ENCODE measurements at regions not wholly inside any gene's neighbourhood (a gene's known extent, or its start where the extent isn't known, plus 50 kb on each side); places are given as distances from the start of the nearest gene placed in this dataset.
"Not testable (repeated sequence)": the region's sequence is repeated elsewhere in the genome, so short reads cannot be mapped to it uniquely, and the experiment has no call there.

DNA sequence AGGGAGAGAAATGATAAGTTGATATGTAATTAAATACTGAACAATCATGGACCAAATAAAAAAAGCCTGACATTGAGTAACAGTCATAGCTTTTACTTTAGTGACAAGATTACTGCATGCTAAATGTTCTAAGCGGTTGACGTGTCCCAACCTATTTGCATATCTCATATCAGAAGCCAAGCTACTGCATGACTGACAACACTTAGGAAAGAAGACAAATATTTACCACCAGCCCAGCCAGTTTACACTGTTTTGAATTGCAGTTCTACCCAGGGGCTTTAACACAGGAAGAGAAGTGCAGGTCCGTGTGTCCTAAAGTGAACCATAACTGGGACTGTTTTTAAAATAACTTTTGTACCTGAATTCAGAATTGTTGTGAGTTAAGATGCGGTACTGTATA lies 219.9 kb downstream of the PRDM9 start:
- DNase-seq: peak; percentile 81

DNA sequence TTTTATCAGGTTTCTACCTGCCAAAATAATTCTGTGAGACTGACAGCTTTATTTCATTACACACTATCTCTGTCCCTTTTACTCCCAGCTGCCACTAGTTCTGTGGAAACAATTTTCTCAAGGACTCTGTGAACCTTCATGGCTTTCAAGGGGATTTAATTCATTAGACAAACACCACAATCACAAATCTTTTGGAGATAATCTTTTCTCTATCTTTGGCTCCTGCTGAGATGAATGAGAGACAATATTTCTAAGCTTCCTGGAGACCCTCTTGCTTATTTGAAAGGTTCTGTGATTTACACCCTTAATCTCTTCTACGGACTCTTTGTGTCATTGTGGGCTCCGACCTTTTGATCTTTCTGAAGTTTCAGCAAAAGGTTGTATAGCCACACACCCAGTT lies 222.6 kb downstream of the PRDM9 start:
- no peak for DNase-seq

DNA sequence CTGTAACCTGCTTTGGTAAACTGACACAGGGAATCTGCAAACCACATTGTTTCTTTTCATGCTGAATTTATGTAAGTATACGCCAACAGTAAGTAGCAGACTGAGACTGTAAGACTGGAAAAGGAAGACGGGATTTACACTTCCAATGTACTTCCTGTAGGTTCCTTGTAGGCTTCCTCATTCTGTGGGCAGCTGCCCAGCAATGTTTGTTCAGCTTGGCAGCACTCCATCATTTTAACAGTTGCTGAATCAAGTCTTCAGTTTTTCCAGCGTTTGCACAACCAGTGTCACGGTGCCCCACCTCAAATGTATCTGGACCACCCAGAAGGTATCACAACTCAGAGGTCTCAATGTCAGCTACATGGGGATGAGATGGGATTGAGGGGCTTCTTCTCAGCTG lies 232.6 kb downstream of the PRDM9 start:
- no peak for DNase-seq

DNA sequence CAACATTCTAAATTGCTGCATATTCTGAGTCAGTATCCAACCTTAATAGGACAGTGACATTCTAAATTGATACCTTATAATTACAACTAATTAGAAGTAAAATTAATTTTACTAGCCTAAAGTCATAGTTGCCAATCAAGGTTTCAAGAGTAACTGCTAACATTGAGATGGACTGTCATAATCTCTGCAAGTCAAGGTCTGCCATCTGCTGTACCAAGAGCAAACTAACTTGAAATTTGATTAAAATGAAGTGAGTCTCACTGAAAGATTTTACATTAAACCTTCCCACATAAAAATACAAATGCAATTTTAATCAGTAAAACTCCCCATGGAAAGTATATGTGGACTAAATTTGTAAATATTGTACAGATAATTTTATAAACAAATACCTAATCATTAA lies 235.3 kb downstream of the PRDM9 start:
- no peak for DNase-seq

DNA sequence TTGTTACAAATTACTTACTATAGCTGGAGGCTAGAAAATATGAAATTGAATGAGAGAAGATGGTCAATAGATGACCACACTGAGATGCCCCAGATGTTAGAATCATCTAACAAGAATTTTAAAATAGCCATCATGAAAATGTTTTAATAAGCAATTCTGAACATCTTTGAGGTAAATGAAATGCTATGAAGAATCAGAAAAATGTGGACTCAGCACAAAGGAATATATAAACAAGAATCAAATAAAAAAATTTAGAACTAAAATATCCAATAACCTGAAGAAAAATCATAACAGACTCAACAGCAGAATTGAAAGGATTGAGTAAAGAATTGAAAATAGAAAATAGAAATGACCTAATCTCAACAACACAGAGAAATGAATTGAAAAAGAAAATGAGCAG lies 248.5 kb downstream of the PRDM9 start:
- no peak for DNase-seq

DNA sequence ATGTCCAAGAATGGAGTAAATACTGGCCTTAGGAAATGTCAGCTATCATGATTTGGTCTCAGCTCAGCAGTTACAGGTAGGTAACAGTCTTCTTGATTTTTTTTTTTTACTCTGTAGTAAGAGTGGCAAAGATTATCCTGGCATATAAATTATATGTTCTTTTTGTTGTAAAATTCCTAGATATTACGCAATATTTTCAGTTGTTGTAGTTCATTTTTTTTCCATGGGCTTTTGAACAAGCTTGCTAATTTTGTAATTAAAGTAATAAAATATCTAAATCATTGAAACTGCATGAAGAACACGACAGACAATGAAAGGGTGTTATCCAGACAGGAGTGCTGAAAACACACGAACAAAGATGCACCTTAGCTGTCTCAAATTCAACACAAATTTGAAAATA lies 249.4 kb downstream of the PRDM9 start:
- DNase-seq: no peak

DNA sequence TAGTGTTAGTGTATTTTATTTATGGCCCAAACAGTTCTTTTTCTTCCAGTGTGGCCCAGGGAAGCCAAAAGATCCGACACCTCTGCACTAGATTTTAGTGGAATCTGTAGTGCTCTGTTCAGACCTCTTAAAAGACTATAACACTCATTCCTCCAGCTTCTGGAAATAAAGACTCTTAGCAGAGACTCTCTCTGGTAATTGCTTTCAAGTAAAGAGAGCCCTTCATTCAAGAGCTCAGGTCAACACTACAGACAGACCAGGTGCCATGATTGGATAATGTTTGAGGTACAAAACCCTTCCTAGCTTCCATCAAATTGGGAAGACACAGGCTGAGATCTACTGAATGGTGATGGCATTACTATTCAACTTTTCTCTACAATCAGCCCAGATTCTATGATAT lies 255.8 kb downstream of the PRDM9 start:
- no peak for DNase-seq

DNA sequence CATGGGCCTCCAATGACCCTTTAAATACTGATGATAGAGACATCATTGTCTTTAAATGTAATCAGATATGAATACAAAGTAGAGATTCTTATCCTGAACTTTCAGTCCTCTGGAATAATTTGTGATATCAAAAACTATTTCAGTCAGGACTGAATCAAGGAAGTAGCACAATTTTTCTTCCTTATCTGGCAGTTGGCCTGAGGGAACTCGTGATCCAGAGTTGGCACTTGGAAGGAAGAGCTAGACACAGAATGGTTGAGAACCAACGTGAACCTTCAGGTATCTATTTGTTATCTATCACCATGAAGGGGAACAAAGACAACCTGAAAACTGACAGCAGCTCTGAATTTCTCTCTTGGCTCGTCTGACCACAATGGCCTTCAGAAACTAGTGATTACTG lies 269.3 kb downstream of the PRDM9 start:
- no peak for DNase-seq

DNA sequence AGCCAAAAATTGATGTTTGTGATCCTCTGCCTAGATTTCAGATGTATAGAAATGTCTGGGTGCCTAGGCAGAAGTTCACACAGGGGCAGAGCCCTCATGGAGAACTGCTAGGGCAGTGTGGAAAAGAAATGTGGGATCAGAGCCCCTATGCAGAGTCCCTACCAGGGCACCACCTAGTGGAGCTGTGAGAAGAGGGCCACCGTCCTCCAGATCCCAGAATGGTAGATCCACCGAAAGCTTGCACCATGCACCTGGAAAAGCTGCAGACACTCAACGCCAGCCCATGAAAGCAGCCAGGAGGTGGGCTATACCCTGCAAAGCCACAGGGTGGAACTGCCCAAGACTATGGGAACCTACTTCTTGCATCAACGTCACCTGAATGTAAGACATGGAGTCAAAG lies 292.9 kb downstream of the PRDM9 start:
- DNase-seq: not testable (repeated sequence)

DNA sequence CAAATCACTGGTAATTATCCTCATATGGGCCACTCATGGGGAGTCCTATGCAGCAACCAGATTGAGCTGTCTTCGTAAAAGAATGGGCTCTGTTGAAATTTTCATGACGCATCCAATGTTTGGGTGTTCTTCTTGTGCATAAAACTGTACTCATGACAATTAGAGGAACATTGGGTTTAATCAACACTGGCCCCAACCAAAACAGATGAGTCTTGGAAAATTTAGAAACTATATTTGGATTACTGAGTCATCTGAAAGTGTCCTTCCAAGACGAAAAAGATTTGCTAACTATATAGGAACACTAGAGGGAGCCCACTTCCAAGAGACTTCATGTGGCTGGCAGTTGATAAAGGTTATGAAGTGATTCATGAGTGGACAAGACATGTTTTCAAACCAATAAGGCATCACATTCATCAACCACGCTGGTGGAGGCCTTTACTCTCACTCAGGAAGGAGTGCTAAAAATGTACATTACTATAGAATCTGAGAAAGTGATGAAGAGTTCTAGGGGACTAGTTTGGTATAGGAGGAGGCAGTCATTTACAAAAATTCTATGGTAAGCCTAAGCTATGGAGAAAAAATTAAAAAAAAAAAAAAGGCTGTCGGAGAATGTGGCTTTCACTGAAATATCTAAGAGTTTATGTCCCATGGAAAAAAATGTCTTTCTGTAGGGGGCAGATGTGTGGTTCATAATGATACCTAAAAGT lies 313.5 kb downstream of the PRDM9 start:
- peak; percentile 41 for DNase-seq

DNA sequence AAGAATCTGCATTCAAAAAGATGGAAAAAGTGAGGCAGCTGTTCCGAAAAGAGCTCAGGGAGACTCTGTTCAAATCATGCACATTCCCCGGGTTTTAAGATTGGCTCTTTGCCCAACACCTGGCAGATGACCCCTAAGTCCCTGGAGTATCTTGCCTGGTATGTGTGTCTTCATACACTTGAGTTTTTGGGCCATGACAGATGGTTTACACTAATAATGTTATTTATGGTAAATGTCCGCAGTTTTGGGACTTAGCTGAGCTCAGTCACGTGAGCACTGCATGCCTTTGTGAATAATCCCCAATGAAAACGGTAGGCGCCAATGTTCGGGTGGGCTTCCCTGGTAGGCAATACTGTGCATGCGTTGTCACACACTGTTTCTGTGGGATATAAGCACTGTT lies 316.1 kb downstream of the PRDM9 start:
- DNase-seq: no peak

DNA sequence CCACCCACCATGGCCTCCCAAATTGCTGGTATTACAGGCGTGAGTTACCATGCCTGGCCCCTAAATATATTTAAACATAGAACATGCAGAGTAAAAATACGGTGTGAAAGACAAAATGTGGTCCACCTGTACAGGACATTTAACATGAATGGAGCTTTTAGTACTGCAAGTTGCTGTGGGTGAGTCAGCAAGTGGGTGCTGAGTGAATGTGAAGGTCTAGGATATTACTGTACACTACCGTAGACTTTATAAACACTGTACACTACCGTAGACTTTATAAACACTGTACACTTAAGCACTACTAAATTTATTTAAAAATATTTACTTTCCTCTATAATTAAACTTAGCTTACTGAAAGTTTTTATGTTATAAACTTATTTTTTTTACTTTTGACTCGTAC lies 317.8 kb downstream of the PRDM9 start:
- no peak for DNase-seq

DNA sequence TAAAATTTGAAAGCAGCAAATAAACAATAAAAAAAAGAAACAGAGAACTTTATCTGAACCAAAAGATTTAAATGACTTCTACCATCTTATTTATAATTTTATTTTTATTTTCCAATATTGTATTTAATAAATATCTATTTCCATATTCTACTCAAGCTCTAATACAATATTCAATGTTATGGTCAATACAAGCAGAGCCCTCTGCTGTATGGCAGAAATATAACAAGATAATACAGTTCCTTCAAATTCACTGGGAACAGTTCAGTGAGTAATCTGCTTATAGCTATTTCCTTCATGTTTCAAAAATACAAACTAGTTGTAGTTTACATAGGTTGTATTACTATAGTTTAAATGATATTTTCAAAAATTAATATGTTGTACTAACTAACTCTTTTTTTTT lies 332.7 kb downstream of the PRDM9 start:
- DNase-seq: no peak

DNA sequence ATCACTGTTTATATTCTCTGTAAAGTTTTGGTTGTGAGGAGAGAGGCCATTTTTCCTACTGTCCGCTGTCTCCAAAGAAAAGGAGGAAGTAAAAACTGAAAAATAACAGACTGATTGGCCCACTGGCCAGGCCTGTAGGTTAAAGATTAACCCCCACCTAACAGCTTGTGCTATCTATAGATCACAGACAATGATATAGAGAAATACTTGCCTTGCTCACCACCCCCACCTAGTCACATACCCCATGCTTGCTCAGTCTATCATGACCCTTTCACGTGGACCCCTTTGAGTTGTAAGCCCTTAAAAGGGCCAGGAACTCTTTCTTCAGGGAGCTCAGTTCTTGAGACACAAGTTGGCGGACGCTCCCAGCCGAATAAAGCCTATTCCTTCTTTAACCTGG lies 357.4 kb downstream of the PRDM9 start:
- DNase-seq: no peak

DNA sequence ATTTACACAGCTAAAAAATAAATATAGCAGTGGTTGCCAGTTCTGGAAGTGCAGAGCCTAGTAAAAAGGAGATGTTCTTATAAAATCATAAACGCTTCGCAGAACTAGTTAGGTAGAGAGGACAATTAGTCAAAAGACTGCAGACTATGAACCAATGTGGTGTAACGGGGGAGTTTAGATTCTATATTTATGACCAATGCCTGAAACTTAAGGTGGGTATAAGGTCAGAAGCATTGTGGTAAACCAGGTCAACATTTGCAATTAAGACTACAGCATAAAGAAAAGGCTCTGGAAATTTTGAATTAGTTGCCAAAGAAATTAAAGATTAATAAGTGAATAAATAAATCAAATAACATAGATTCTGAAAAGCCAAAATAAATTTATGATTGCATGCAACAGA lies 370.4 kb downstream of the PRDM9 start:
- DNase-seq: no peak

DNA sequence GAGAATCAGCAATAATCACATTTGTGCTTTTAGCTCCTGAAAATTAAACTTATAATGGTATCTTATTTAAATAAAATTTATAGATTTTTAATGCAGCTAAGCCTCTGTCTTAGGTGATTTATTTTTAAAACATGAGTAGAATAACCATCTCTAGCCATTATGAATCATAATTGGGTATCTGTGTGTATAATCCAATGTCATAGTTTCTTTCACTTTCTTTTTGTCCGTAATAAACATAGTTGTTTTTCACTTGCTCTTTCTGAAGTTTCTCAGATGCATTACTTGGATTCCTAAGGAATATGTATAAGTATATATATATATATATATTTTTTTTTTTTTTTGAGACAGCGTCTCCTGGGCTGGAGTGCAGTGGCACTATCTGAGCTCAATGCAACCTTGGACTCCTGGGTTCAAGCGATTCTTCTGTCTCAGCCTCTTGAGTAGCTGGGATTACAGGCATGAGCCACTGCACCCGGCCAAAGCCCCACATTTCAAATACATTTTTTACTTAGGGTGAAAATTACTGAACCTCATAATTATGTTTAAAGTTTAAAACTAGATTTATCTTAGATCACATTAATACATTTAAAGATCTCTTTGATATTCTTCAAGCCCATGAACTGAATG lies 377.1 kb downstream of the PRDM9 start:
- no peak for DNase-seq

DNA sequence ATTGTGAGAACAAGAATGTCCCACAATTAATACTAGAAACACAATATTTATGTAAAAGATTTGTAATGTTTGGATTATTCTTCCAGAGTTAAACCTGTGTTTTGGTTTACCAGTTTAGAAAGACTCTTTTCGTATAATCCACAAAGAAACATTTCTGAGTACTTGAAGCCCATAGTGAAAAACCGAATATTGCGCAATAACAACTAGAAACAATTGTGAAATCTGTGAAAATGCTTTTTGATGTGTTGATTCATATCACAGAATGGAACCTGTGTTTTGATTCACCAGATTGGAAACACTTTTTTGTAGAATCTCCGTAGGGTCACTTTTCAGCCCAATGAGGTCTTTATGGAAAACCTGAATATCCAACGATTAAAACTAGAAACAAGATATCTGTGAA lies 386.2 kb downstream of the PRDM9 start:
- DNase-seq: no peak

DNA sequence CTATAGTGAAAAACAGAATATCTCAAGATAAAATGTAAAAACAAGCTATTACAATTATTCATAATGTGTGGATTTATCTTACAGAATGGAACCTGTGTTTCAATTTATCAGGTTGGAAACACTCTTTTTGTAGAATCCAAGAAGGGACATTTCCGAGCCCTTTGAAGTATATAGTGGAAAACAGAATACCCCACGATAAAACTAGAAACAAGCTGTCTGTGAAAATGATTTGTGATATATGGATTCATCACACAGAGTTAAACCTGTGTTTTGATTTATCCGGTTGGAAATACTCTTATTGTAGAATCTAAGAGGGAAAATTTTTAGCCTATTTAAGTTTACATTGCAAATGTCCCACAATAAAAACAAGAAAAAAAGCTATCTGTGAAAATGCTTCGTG lies 388.2 kb downstream of the PRDM9 start:
- no peak for DNase-seq

DNA sequence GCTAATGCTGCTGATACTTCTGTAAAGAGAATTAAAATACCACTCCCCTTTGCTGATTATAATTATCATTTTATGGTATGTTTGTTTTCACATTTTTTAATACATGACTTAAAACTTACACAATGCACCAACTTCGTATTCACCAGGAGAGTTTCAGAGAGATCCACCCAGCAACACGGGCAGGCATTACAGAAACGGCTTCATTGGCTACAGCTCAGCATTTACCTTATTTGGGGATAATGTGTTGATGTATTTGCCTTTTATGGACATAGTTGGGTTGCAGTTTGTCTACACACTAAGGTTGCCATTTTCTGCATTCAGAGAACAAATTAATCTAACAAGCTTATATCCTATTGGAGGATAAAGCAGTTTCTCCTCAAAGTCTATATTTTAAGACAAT lies 423.6 kb downstream of the PRDM9 start:
- DNase-seq: no peak

DNA sequence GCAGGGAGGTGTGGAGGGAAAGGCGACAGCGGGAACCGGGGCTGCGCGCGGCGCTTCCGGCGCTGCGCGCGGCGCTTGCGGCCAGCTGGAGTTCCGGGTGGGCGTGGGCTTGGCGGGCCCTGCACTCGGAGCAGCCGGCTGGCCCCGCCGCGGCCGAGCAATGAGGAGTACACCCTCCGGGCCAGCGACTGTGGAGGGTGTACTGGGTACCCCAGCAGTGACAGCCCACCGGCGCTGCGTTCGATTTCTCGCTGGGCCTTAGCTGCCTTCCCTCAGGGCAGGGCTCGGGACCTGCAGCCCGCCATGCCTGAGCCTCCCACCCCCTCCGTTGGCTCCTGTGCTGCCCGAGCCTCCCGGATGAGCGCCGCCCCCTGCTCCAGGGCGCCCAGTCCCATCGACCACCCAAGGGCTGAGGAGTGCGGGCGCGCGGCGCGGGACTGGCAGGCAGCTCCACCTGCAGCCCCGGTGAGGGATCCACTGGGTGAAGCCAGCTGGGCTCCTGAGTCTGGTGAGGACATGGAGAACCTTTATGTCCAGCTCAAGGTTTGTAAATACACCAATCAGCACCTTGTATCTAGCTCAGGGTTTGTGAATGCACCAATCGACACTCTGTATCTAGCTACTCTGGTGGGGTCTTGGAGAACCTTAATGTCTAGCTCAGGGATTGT lies 444.0 kb downstream of the PRDM9 start:
- not testable (repeated sequence) for DNase-seq

DNA sequence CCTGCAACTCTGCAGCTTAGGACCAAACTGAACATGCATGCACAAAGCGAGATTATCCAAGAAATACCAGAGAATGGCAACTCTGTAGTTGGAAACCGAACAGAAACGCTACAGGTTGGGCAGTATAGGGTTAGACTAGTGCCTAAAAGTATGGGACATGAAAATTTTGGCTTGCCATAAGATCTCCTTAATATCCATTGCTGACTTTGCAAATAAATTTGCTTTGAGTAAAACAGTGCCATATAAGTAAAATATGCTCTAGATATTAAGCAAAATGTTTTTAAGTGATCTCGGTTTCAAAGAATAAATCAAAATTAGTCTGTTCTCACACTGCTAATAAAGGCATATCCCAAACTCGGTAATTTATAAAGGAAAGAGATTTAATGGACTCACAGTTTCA lies 456.0 kb downstream of the PRDM9 start:
- no peak for DNase-seq

DNA sequence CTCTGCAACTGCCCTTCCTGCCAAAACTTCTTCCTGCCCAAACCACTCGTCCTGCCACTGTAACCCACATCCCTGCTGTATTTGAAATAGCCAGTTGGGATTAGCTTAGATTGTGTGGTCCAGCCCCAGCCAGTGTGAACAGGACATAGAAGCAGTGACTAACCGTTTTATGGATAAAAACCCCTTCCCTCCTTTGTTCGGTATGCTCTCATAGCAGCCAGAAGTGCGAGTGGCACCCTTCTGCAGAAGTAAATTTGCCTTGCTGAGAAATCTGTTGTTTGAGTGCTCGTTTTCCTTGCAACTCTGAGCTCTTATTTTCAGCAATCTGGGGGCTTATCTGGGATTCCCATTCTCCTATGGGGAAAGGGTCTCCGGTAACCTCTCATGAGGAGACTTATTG lies 470.0 kb downstream of the PRDM9 start:
- DNase-seq: no peak

DNA sequence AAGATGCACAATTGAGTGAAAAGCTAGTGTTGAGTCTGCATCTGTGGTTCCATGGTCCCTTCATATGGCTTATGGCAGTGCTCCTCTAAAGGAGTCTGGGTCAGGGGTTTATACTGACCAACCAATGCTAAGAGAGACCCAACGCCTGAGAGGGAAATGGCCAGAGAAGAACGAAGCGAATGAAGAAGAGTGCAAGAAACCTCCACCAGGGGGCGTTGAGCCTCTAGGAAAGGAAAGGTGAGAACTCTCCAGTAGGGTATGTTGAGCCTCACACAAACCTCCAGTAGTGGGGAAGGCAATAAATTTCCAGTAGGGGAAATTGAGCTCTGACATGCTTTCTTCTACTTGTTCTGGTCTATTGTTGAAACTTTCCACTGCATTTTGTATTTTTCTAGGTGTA lies 470.6 kb downstream of the PRDM9 start:
- DNase-seq: no peak

DNA sequence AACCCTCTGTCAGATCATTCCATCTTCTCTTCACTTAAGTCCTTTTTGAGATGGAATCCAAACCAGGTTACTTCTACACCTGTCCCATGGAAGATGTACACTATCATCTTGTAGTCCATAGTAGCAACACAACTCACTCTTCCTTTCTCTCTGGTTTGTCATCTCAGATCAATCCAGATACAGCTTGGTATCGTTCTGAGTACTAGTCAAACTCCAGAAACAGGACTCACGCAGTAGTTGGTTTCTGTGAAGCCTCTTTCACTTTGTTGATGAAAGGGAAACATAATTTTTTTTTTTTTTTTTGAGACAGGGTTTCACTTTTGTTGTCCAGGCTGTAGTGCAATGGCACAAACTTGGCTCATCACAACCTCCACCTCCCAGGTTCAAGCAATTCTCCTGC lies 484.0 kb downstream of the PRDM9 start:
- no peak for DNase-seq
